Testis (tissue), 2 donors: ENCODE measurements at regions not wholly inside any gene's neighbourhood (a gene's known extent, or its start where the extent isn't known, plus 50 kb on each side); places are given as distances from the start of the nearest gene placed in this dataset.
A peak's percentile ranks its signal among the peaks of the same experiment; 100 is the strongest.

Experiments
- DNase-seq: peaks from one replicate; pipeline ENCODE4 v3.0.0-alpha.2; 2019
- H3K27ac ChIP-seq, 2 donors: fragments of 200-600 bp; sonication (generic); one replicate each; pipeline ENCODE4 v1.5.1; 2019
- H3K27me3 ChIP-seq: fragments of 200-600 bp; sonication (generic); one replicate; pipeline ENCODE4 v1.5.1; 2019
- H3K36me3 ChIP-seq: fragments of 200-600 bp; sonication (generic); one replicate; pipeline ENCODE4 v1.5.1; 2017; ENCODE audit warnings: low read depth; ENCODE audit errors: missing control alignments
- H3K4me1 ChIP-seq: fragments of 200-600 bp; sonication (generic); one replicate; pipeline ENCODE4 v1.5.1; 2019
- H3K4me3 ChIP-seq, 2 donors: fragments of 200-600 bp; sonication (generic); one replicate each; pipeline ENCODE4 v1.5.1; 2017 to 2019
- H3K9me3 ChIP-seq: fragments of 200-600 bp; sonication (generic); one replicate; pipeline ENCODE4 v1.5.1; 2017
- POLR2A ChIP-seq: fragments of 450-650 bp; IDR thresholded peaks from one replicate; pipeline ENCODE4 v1.6.1; 2017; ENCODE audit warnings: antibody characterized with exemption, mild to moderate bottlenecking, moderate library complexity
- WGBS, 2 donors: methylation state at CpG; one replicate each; pipeline ENCODE4 v1.1.5; 2018; 5-methylcytosine and 5-hydroxymethylcytosine counted together
- intact Hi-C: fragments of 100-400 bp; cut with DNase I; formaldehyde crosslinking; loops from one replicate; pipeline ENCODE4 v1.15.1; 2023; ENCODE audit warnings: low total_unique reads
- TF ChIP-seq, protein P1 (sequence below), 3 experiments: fragments of 450-650 bp in 2 of 3; fragments of 200-600 bp in 1 of 3; sonication (generic) in 1 of 3; IDR thresholded peaks; one replicate each; pipeline ENCODE4 v1.5.1; 2016 to 2019; ENCODE audit warnings: antibody characterized with exemption in 3 of 3, mild to moderate bottlenecking in 2 of 3, moderate library complexity in 1 of 3

DNA sequence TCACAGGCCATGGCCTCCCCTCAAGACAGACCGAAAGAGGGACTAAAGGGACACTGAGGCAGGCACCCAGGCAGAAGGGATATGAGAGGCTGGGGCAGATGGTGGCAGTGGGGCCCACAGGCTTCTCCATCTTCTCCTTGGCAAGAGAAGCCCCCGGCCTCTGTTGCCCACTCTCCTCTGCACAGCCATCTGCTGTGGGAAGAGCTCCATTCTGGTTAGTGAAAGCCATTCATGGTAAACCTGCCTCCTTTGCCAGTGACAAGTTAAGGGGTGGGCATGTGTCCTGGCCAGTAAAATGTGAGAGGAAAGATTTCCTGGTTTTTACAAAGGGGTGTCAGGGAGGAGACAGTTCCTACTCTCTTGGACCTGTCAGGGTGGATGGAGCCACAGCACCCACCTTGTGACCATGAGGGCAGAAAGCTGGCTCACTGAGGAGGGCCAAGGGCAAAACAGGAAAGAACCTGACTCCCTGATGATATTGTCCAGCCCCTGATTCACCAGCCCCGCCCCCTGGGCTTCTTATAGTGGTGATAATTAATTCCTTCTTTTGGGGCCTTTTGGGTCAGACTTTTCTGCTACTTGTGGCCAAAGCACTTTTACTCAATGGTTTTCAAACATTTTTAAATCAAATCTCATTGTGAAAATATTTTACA is 130.4 kb upstream of the SMAD3 start:
- intact Hi-C loops: no loop called here
- Histone ChIP-seq H3K4me1 (peaks cover 9% of the 10 kb centered on the region), H3K27me3 (no peaks in the 10 kb centered on the region), H3K36me3 (no peaks in the 10 kb centered on the region), H3K9me3 (no peaks in the 10 kb centered on the region), H3K4me3 (no peak overlapping the region), H3K27ac (no peak overlapping the region)
- DNase-seq: no peak
- no peak for TF ChIP-seq POLR2A
- TF ChIP-seq, protein P1, sequence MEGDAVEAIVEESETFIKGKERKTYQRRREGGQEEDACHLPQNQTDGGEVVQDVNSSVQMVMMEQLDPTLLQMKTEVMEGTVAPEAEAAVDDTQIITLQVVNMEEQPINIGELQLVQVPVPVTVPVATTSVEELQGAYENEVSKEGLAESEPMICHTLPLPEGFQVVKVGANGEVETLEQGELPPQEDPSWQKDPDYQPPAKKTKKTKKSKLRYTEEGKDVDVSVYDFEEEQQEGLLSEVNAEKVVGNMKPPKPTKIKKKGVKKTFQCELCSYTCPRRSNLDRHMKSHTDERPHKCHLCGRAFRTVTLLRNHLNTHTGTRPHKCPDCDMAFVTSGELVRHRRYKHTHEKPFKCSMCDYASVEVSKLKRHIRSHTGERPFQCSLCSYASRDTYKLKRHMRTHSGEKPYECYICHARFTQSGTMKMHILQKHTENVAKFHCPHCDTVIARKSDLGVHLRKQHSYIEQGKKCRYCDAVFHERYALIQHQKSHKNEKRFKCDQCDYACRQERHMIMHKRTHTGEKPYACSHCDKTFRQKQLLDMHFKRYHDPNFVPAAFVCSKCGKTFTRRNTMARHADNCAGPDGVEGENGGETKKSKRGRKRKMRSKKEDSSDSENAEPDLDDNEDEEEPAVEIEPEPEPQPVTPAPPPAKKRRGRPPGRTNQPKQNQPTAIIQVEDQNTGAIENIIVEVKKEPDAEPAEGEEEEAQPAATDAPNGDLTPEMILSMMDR (IDR thresholded peaks at IDR 0.05): no peak
- WGBS, 2 donors: 97 to 100% methylated on average over 3 of the region's 3 CpGs

DNA sequence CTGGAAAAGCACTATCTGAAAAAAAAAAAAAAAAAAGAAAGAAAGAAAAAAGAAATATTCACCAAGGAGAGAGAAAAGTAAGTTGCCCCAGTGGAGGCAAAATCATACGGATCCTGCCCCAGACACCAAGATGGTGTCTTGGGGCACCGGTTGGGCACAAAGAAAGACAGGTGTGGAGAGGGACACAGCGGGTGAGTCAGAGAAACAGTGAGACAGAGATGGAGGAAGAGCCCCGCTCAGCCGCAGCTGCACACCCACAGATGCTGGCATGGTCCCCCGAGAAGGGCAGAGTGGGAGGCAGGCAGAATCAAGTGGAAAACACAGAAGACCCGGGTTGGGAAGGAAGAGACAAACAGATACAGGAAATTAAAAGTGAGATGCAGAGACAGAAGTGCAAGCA is 129.7 kb upstream of the SMAD3 start:
- Histone ChIP-seq H3K27me3 (no peaks in the 10 kb centered on the region), H3K4me3 (no peak overlapping the region), H3K27ac (no peak overlapping the region), H3K36me3 (no peaks in the 10 kb centered on the region), H3K4me1 (peaks cover 9% of the 10 kb centered on the region), H3K9me3 (no peaks in the 10 kb centered on the region)
- DNase-seq: no peak
- 68 to 82% methylated on average over 7 of the region's 7 CpGs for WGBS, 2 donors
- TF ChIP-seq, protein P1 (IDR thresholded peaks at IDR 0.05): no peak
- TF ChIP-seq POLR2A: no peak
- intact Hi-C loops: no loop called here

DNA sequence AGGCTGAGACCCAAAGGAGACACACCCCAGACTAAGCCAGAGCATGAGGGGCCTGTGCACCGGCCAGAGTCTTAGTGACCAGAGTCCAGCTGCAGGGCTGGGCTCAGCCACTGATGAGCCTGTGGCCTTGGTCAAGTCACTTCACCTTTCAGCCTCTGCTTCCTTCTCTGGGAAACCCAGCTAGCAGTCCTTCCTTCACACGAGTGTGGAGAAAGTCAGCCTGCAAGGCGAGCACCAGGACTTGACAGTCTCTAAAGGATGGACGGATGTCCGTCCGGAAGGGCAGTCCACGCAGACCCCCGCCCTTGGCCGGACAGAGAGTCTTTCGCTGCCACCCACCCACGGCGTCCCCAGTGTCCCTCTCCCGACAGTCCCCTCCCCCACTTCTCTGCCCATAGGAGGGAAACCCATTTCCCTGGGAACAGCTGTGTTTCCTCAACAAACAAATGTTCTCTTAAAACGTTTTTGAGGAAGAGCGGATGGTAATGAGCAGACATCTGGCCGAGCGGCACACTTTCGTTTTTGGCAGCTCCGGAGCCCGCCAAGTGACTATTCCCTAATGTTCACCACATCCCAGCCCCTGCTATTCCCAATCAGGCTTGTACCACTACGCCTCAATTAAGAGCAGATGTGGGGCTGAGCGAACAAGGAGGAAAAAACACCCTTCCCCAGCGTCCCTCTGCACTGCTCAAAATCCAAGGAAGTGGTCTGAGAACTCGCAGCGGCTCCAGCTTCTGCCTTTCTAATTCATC is 129.1 kb upstream of the SMAD3 start:
- Histone ChIP-seq H3K36me3 (no peaks in the 10 kb centered on the region), H3K27me3 (no peaks in the 10 kb centered on the region), H3K4me1 (peaks cover 9% of the 10 kb centered on the region), H3K4me3 (no peak overlapping the region), H3K27ac (no peak overlapping the region), H3K9me3 (no peaks in the 10 kb centered on the region)
- TF ChIP-seq POLR2A: no peak
- TF ChIP-seq, protein P1 (IDR thresholded peaks at IDR 0.05): no peak
- 50 to 59% methylated on average over 15 to 25 of the region's 25 CpGs for WGBS, 2 donors
- DNase-seq: peak; percentile 51
- intact Hi-C loops: no loop called here

DNA sequence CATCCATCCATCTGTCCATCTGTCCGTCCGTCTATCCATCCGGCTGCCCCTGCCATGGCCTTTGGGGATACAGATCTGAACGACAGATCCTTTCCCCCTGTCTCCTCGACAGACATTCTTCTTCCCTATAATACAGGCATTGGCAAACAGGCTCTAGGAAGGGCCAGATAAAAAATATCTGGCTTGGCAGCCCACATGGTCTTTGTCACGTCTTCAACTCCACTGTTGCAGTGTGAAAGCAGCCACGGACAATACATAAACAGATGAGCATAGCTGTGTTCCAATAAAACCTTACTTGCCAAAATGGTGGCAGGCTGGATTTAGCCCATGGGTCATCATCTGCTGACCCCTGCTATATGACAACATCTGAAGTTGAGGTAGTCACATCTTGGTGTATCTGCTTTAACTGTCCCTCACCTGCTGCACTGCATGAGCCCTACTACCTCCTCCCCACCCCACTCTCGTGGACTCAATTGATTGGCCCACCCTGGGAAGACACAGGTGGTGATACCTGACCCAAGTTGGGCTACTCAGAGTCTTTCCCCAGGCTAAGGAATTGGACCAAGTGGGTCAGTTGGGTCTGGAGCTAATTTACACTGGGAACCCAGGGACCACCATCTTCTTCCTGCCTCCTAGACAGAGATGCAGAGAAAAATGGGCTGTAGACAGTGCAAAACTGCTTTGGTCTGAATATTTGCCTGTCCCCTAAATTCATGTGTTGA is 128.4 kb upstream of the SMAD3 start:
- TF ChIP-seq, protein P1 (IDR thresholded peaks at IDR 0.05): no peak
- TF ChIP-seq POLR2A: no peak
- H3K9me3 ChIP-seq: no peaks in the 10 kb centered on the region
- DNase-seq: no peak
- no peak overlapping the region for H3K4me3 ChIP-seq
- intact Hi-C loops: no loop called here
- no peaks in the 10 kb centered on the region for H3K36me3 ChIP-seq
- WGBS, 2 donors: 61 to 64% methylated on average over 8 of the region's 8 CpGs
- peaks cover 3% of the 10 kb centered on the region for H3K4me1 ChIP-seq
- no peak overlapping the region for H3K27ac ChIP-seq
- H3K27me3 ChIP-seq: no peaks in the 10 kb centered on the region
